Liver (tissue), 3 donors: ENCODE measurements at regions not wholly inside any gene's neighbourhood (a gene's known extent, or its start where the extent isn't known, plus 50 kb on each side); places are given as distances from the start of the nearest gene placed in this dataset.

Source experiments
- JUND ChIP-seq, 2 donors: IDR thresholded peaks; 2 replicates each; pipeline ENCODE4 v1.6.1; 2016; ENCODE audit warnings: antibody characterized with exemption in 2 of 2
- RAD21 ChIP-seq, 2 donors: IDR thresholded peaks; 2 replicates each; pipeline ENCODE4 v1.6.1; 2016; ENCODE audit warnings: antibody characterized with exemption in 2 of 2, mild to moderate bottlenecking in 2 of 2
- TAF1 ChIP-seq: conservative IDR thresholded peaks from 2 replicates; pipeline ENCODE4 v1.6.1; 2016; ENCODE audit warnings: antibody characterized with exemption, mild to moderate bottlenecking
- TF ChIP-seq, protein P1 (sequence below): fragments of 150-350 bp; IDR thresholded peaks from 2 replicates; pipeline ENCODE4 v1.5.1; 2017; ENCODE audit warnings: improper control_type of control experiment, low read depth, low read length; ENCODE audit not compliant: missing input control
- TF ChIP-seq, protein P2 (sequence below): IDR thresholded peaks from 2 replicates; pipeline ENCODE4 v1.6.1; 2016; ENCODE audit warnings: antibody characterized with exemption
- TF ChIP-seq, protein P3 (sequence below): IDR thresholded peaks from 2 replicates; pipeline ENCODE4 v1.6.1; 2016; ENCODE audit warnings: antibody characterized with exemption
- TF ChIP-seq, protein P4 (sequence below): IDR thresholded peaks from 2 replicates; pipeline ENCODE4 v1.6.1; 2016; ENCODE audit warnings: antibody characterized with exemption, mild to moderate bottlenecking
- donor health status: healthy.
- donor health status: healthy.

DNA sequence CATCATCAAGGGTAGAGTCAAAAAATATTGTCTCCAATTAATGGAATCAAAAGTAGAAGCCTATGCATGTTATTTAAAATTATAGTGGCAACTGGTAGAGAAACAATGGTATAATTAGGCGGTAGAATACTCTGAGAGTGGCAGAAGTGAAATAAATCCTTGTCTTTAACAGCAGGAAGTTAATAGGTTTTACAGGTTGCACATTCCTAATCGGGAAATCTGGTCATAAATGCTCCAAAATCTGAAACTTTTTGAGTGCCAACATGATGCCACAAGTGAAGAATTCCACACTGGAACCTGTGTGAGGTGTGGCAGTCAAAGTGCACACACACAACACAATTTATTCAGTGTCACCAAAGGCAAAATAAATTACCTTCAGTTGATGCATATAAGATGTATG is 433.4 kb downstream of the TAF11L14 start:
- TF ChIP-seq, protein P1, sequence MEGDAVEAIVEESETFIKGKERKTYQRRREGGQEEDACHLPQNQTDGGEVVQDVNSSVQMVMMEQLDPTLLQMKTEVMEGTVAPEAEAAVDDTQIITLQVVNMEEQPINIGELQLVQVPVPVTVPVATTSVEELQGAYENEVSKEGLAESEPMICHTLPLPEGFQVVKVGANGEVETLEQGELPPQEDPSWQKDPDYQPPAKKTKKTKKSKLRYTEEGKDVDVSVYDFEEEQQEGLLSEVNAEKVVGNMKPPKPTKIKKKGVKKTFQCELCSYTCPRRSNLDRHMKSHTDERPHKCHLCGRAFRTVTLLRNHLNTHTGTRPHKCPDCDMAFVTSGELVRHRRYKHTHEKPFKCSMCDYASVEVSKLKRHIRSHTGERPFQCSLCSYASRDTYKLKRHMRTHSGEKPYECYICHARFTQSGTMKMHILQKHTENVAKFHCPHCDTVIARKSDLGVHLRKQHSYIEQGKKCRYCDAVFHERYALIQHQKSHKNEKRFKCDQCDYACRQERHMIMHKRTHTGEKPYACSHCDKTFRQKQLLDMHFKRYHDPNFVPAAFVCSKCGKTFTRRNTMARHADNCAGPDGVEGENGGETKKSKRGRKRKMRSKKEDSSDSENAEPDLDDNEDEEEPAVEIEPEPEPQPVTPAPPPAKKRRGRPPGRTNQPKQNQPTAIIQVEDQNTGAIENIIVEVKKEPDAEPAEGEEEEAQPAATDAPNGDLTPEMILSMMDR = no peak
- TF ChIP-seq, protein P2, sequence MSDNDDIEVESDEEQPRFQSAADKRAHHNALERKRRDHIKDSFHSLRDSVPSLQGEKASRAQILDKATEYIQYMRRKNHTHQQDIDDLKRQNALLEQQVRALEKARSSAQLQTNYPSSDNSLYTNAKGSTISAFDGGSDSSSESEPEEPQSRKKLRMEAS = no peak
- TF ChIP-seq, protein P3, sequence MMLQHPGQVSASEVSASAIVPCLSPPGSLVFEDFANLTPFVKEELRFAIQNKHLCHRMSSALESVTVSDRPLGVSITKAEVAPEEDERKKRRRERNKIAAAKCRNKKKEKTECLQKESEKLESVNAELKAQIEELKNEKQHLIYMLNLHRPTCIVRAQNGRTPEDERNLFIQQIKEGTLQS = no peak
- TF ChIP-seq RAD21 (IDR thresholded peaks at IDR 0.05) = no peak
- TF ChIP-seq JUND (IDR thresholded peaks at IDR 0.05) = no peak
- TF ChIP-seq, protein P4, sequence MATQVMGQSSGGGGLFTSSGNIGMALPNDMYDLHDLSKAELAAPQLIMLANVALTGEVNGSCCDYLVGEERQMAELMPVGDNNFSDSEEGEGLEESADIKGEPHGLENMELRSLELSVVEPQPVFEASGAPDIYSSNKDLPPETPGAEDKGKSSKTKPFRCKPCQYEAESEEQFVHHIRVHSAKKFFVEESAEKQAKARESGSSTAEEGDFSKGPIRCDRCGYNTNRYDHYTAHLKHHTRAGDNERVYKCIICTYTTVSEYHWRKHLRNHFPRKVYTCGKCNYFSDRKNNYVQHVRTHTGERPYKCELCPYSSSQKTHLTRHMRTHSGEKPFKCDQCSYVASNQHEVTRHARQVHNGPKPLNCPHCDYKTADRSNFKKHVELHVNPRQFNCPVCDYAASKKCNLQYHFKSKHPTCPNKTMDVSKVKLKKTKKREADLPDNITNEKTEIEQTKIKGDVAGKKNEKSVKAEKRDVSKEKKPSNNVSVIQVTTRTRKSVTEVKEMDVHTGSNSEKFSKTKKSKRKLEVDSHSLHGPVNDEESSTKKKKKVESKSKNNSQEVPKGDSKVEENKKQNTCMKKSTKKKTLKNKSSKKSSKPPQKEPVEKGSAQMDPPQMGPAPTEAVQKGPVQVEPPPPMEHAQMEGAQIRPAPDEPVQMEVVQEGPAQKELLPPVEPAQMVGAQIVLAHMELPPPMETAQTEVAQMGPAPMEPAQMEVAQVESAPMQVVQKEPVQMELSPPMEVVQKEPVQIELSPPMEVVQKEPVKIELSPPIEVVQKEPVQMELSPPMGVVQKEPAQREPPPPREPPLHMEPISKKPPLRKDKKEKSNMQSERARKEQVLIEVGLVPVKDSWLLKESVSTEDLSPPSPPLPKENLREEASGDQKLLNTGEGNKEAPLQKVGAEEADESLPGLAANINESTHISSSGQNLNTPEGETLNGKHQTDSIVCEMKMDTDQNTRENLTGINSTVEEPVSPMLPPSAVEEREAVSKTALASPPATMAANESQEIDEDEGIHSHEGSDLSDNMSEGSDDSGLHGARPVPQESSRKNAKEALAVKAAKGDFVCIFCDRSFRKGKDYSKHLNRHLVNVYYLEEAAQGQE = no peak
- no peak for TF ChIP-seq TAF1
